BJ (cell line): ENCODE measurements at regions not wholly inside any gene's neighbourhood (a gene's known extent, or its start where the extent isn't known, plus 50 kb on each side); places are given as distances from the start of the nearest gene placed in this dataset.

ENCODE experiments used
- CTCF ChIA-PET: fragments of 350-600 bp; formaldehyde crosslinking; extraction: SDS; loops from one replicate; lab custom pipeline; 2021; ENCODE audit warnings: antibody characterized with exemption, inconsistent platforms; lab: Yijun Ruan, JAX
- POLR2A ChIA-PET: fragments of 300-600 bp; sonication (Branson Sonifier 250); formaldehyde crosslinking; extraction: SDS; loops from one replicate; lab custom pipeline; 2021; ENCODE audit warnings: antibody characterized with exemption; lab: Charles Lee
- DNase-seq: peaks from one replicate; pipeline ENCODE4 v3.0.0-alpha.2; 2011; ENCODE audit warnings: low read depth
- H3K27me3 ChIP-seq: 2 replicates; pipeline ENCODE4 v1.6.0; 2011; ENCODE audit warnings: low read length; ENCODE audit not compliant: control insufficient read depth, insufficient read depth
- H3K36me3 ChIP-seq: 2 replicates; pipeline ENCODE4 v1.5.1; 2011; ENCODE audit warnings: low read length; ENCODE audit not compliant: control insufficient read depth, insufficient read depth
- H3K4me3 ChIP-seq: 2 replicates; pipeline ENCODE4 v1.5.1; 2011; ENCODE audit warnings: low read depth, mild to moderate bottlenecking, control low read depth, low read length
- TF ChIP-seq, protein P1 (sequence below): IDR thresholded peaks from 2 replicates; pipeline ENCODE4 v1.5.1; 2011; ENCODE audit warnings: low read depth, mild to moderate bottlenecking, control low read depth, inconsistent platforms, low read length, moderate library complexity; ENCODE audit not compliant: insufficient read depth

DNA sequence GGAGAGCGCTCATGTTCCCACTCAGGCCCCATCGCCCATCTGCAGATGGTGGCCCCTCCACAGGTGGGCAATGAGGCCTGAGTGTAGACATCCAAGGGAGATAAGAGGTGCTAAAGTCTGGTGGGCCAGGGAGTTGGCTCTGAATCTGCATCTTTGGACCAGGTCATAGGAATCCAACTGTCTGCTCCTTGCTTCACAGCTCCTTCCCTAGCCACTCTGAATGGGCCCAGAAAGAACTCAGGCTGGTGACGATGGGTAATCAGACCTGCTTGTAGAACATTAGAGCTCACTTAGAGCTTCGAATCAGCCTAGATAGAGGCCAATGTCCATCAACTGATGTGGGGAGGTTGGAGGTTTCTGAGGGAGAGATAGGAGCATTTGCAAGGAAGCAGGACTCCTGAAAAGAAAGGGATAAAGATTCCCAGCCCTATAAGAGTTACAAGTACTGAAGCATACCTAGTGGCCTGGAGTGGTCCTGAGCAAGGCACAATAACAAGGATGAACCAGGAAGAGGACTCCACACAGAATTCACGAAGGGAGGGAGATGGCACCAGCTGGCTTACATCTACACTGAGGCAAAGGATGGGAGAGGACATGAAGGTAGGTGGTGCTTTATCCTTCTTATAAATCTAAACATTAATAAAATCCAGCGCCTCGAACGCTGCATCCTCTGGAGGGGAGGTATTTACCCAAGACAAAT lies 132.8 kb upstream of the ALDH1B1 start:
- Histone ChIP-seq H3K4me3 (no peak overlapping the region), H3K36me3 (no peaks in the 10 kb centered on the region), H3K27me3 (peaks cover 2% of the 10 kb centered on the region; the same call in 1 of the 2 replicates)
- ChIA-PET POLR2A (no interaction called here), CTCF (interaction anchor here (1.3 kb wide), 1 partner anchor 346 kb away, joined by 4 read pairs; no protein-coding TSS in a partner anchor)
- TF ChIP-seq, protein P1, sequence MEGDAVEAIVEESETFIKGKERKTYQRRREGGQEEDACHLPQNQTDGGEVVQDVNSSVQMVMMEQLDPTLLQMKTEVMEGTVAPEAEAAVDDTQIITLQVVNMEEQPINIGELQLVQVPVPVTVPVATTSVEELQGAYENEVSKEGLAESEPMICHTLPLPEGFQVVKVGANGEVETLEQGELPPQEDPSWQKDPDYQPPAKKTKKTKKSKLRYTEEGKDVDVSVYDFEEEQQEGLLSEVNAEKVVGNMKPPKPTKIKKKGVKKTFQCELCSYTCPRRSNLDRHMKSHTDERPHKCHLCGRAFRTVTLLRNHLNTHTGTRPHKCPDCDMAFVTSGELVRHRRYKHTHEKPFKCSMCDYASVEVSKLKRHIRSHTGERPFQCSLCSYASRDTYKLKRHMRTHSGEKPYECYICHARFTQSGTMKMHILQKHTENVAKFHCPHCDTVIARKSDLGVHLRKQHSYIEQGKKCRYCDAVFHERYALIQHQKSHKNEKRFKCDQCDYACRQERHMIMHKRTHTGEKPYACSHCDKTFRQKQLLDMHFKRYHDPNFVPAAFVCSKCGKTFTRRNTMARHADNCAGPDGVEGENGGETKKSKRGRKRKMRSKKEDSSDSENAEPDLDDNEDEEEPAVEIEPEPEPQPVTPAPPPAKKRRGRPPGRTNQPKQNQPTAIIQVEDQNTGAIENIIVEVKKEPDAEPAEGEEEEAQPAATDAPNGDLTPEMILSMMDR: no peak
- DNase-seq: no peak

- no peaks in the 10 kb centered on the region for H3K36me3 ChIP-seq
- CTCF ChIA-PET: interaction anchor here (1.3 kb wide), 1 partner anchor 345 kb away, joined by 4 read pairs; no protein-coding TSS in a partner anchor
- POLR2A ChIA-PET: no interaction called here
- TF ChIP-seq, protein P1: no peak
- H3K4me3 ChIP-seq: no peak overlapping the region
- peaks cover 2% of the 10 kb centered on the region for H3K27me3 ChIP-seq
- DNase-seq: no peak
Observed at GRCh38 chr9:38259056-38259455, 133.4 kb upstream of the ALDH1B1 start.

GRCh38 chr9:38257626-38258215 lies 134.8 kb upstream of the ALDH1B1 start:
- Histone ChIP-seq H3K36me3 (no peaks in the 10 kb centered on the region), H3K27me3 (no peaks in the 10 kb centered on the region; the same call in 1 of the 2 replicates), H3K4me3 (no peak overlapping the region)
- POLR2A ChIA-PET: no interaction called here
- TF ChIP-seq, protein P1: no peak
- DNase-seq: no peak
- CTCF ChIA-PET: no interaction called here

GRCh38 chr9:38256461-38256860 lies 136.0 kb upstream of the ALDH1B1 start:
- no peaks in the 10 kb centered on the region; the same call in 1 of the 2 replicates for H3K27me3 ChIP-seq
- CTCF ChIA-PET: interaction anchor here (0.6 kb wide), 1 partner anchor 554 kb away, joined by 3 read pairs; no protein-coding TSS in a partner anchor
- TF ChIP-seq, protein P1: no peak
- POLR2A ChIA-PET: no interaction called here
- no peak overlapping the region for H3K4me3 ChIP-seq
- H3K36me3 ChIP-seq: no peaks in the 10 kb centered on the region
- no peak for DNase-seq

DNA sequence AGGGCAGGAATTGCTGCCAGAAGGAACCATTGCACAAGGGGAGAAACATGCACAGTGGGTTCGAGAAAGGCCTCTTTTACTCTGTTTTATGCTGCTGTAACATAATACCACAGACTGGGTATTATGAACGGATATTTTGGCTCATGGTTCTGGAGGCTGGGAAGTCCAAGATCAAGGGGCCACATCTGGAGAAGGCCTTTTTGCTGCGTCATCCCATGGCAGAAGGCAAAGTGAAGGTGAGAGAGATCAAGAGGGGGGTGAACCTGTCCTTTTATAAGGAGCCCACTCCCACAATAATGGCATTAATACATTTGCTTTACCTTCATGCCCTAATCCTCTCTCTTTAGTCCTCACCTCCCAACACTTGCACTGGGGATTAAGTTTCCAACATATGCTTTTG lies 136.9 kb upstream of the ALDH1B1 start:
- Histone ChIP-seq H3K36me3 (no peaks in the 10 kb centered on the region), H3K27me3 (no peaks in the 10 kb centered on the region; the same call in 1 of the 2 replicates), H3K4me3 (no peak overlapping the region)
- ChIA-PET POLR2A (no interaction called here), CTCF (no interaction called here)
- TF ChIP-seq, protein P1: no peak
- no peak for DNase-seq
